Tibial nerve (tissue), 4 donors: ENCODE measurements at regions not wholly inside any gene's neighbourhood (a gene's known extent, or its start where the extent isn't known, plus 50 kb on each side); places are given as distances from the start of the nearest gene placed in this dataset.

Source experiments
- EP300 ChIP-seq, 2 donors: sonication (generic); formaldehyde crosslinking; IDR thresholded peaks; one replicate each; pipeline ENCODE4 v1.6.1; 2017; ENCODE audit warnings: antibody characterized with exemption in 2 of 2, mild to moderate bottlenecking in 1 of 2
- POLR2A ChIP-seq, 2 donors: fragments of 450-650 bp; IDR thresholded peaks; one replicate each; pipeline ENCODE4 v1.6.1; 2017; ENCODE audit warnings: antibody characterized with exemption in 2 of 2, mild to moderate bottlenecking in 2 of 2, moderate library complexity in 2 of 2
- TF ChIP-seq, protein P1 (sequence below), 5 experiments: fragments of 200-600 bp in 3 of 5; fragments of 450-650 bp in 2 of 5; sonication (generic) in 3 of 5; IDR thresholded peaks; one replicate each; pipeline ENCODE4 v1.5.1; 2016 to 2019; ENCODE audit warnings: antibody characterized with exemption in 5 of 5, mild to moderate bottlenecking in 3 of 5, moderate library complexity in 2 of 5

DNA sequence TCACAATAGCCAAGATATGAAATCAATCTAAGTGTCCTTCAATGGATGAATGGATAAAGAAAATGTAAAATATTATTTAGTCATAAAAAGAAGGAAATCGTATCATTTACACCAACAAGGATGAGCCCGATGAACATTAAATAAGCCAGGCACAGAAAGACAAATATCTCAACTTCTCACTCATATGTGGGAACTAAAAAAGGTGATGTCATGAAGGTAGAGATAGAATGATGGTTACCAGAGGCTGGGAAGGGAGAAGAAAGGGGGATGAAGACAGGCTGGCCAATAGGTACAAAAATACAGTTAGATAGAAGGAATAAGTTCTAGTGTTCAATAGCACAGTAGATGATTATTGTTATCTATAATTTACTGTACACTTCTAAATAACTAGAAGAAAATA, 94.9 kb upstream of the RAP1B start:
- TF ChIP-seq, protein P1, sequence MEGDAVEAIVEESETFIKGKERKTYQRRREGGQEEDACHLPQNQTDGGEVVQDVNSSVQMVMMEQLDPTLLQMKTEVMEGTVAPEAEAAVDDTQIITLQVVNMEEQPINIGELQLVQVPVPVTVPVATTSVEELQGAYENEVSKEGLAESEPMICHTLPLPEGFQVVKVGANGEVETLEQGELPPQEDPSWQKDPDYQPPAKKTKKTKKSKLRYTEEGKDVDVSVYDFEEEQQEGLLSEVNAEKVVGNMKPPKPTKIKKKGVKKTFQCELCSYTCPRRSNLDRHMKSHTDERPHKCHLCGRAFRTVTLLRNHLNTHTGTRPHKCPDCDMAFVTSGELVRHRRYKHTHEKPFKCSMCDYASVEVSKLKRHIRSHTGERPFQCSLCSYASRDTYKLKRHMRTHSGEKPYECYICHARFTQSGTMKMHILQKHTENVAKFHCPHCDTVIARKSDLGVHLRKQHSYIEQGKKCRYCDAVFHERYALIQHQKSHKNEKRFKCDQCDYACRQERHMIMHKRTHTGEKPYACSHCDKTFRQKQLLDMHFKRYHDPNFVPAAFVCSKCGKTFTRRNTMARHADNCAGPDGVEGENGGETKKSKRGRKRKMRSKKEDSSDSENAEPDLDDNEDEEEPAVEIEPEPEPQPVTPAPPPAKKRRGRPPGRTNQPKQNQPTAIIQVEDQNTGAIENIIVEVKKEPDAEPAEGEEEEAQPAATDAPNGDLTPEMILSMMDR (IDR thresholded peaks at IDR 0.05) = no peak
- TF ChIP-seq POLR2A (IDR thresholded peaks at IDR 0.05) (no peak), EP300 (IDR thresholded peaks at IDR 0.05) (no peak)
